WTC11 (cell line): ENCODE measurements at regions not wholly inside any gene's neighbourhood (a gene's known extent, or its start where the extent isn't known, plus 50 kb on each side); places are given as distances from the start of the nearest gene placed in this dataset.

ENCODE experiments used
- ATAC-seq: fragments of 200-7000 bp; cut with Tn5 transposase; 2 replicates; pipeline ENCODE4 v1.10.0; 2021; ENCODE audit warnings: mild to moderate bottlenecking, moderate library complexity
- CTCF ChIA-PET: fragments of 300-600 bp; sonication (Branson Sonifier 250); formaldehyde crosslinking; loops from one replicate; lab custom pipeline; 2021; ENCODE audit warnings: antibody characterized with exemption; lab: Charles Lee
- POLR2A ChIA-PET: fragments of 350-600 bp; sonication (Branson Sonifier 250); formaldehyde crosslinking; loops from one replicate; lab custom pipeline; 2021; ENCODE audit warnings: antibody characterized with exemption; lab: Charles Lee
- DNase-seq: peaks from one replicate; pipeline ENCODE4 v3.0.0; 2021; ENCODE audit warnings: low spot score
- H3K27ac Mint-ChIP-seq: 2 replicates; pipeline ENCODE4 v1.8.0; 2021; ENCODE audit warnings: mixed read lengths
- H3K27me3 Mint-ChIP-seq: 2 replicates; pipeline ENCODE4 v1.8.0; 2021; ENCODE audit warnings: low read depth, mild to moderate bottlenecking, moderate library complexity, mixed read lengths
- H3K36me3 Mint-ChIP-seq: 2 replicates; pipeline ENCODE4 v1.8.0; 2021; ENCODE audit warnings: mixed read lengths
- H3K4me1 Mint-ChIP-seq: 2 replicates; pipeline ENCODE4 v1.8.0; 2022; ENCODE audit warnings: mixed read lengths
- H3K4me3 Mint-ChIP-seq: 2 replicates; pipeline ENCODE4 v1.8.0; 2021; ENCODE audit warnings: mild to moderate bottlenecking, moderate library complexity, mixed read lengths
- H3K9me3 Mint-ChIP-seq: 2 replicates; pipeline ENCODE4 v1.8.0; 2021; ENCODE audit warnings: mixed read lengths
- CBFB ChIP-seq: sonication (generic); formaldehyde crosslinking; IDR thresholded peaks from 2 replicates; pipeline ENCODE4 v1.8.1; 2022; ENCODE audit warnings: mild to moderate bottlenecking, low read depth, missing genetic modification reagents
- ETV6 ChIP-seq: sonication (generic); formaldehyde crosslinking; IDR thresholded peaks from 2 replicates; pipeline ENCODE4 v1.8.1; 2022; ENCODE audit warnings: mild to moderate bottlenecking, missing genetic modification reagents
- FOXP1 ChIP-seq: sonication (generic); formaldehyde crosslinking; IDR thresholded peaks from 2 replicates; pipeline ENCODE4 v1.8.0; 2022; ENCODE audit warnings: missing genetic modification reagents, mild to moderate bottlenecking, moderate library complexity, borderline replicate concordance
- JAZF1 ChIP-seq: fragments of 250-450 bp; sonication (Bioruptor Pico); IDR thresholded peaks from 2 replicates; pipeline ENCODE4 v1.9.0; 2021; ENCODE audit warnings: moderate library complexity, mild to moderate bottlenecking, inconsistent platforms
- JUN ChIP-seq: sonication (generic); formaldehyde crosslinking; IDR thresholded peaks from 2 replicates; pipeline ENCODE4 v1.8.0; 2023; ENCODE audit warnings: mild to moderate bottlenecking, missing genetic modification reagents
- NR2C2 ChIP-seq: sonication (generic); formaldehyde crosslinking; IDR thresholded peaks from 2 replicates; pipeline ENCODE4 v1.8.0; 2022; ENCODE audit warnings: mild to moderate bottlenecking, missing genetic modification reagents
- PREB ChIP-seq: sonication (generic); formaldehyde crosslinking; IDR thresholded peaks from 2 replicates; pipeline ENCODE4 v1.8.1; 2022; ENCODE audit warnings: mild to moderate bottlenecking, missing genetic modification reagents, moderate library complexity, borderline replicate concordance
- RORB ChIP-seq: fragments of 250-450 bp; sonication (Bioruptor Pico); IDR thresholded peaks from 2 replicates; pipeline ENCODE4 v1.9.0; 2021; ENCODE audit warnings: mild to moderate bottlenecking
- STAT6 ChIP-seq: sonication (generic); formaldehyde crosslinking; conservative IDR thresholded peaks from 2 replicates; pipeline ENCODE4 v1.8.1; 2023; ENCODE audit warnings: mild to moderate bottlenecking, low read depth, missing genetic modification reagents, moderate library complexity
- ZBTB43 ChIP-seq: sonication (generic); formaldehyde crosslinking; IDR thresholded peaks from 2 replicates; pipeline ENCODE4 v1.8.1; 2023; ENCODE audit warnings: mild to moderate bottlenecking, missing genetic modification reagents
- ZNF281 ChIP-seq: sonication (generic); formaldehyde crosslinking; IDR thresholded peaks from 2 replicates; pipeline ENCODE4 v1.8.0; 2023; ENCODE audit warnings: mild to moderate bottlenecking, missing genetic modification reagents
- ZNF396 ChIP-seq: fragments of 250-450 bp; sonication (Bioruptor Pico); IDR thresholded peaks from 2 replicates; pipeline ENCODE4 v1.8.0; 2021; ENCODE audit warnings: mild to moderate bottlenecking, moderate library complexity, borderline replicate concordance
- ZNF416 ChIP-seq: fragments of 250-450 bp; sonication (Bioruptor Pico); IDR thresholded peaks from 2 replicates; pipeline ENCODE4 v1.9.0; 2021; ENCODE audit warnings: mild to moderate bottlenecking, inconsistent platforms
- TF ChIP-seq, protein P1 (sequence below): fragments of 250-450 bp; sonication (Bioruptor Pico); IDR thresholded peaks from 2 replicates; pipeline ENCODE4 v2.1.2; 2022; ENCODE audit warnings: mild to moderate bottlenecking, moderate library complexity
- TF ChIP-seq, protein P2 (sequence below): sonication (generic); formaldehyde crosslinking; IDR thresholded peaks from 2 replicates; pipeline ENCODE4 v1.8.0; 2023; ENCODE audit warnings: missing genetic modification reagents, mild to moderate bottlenecking, borderline replicate concordance
- TF ChIP-seq, protein P3 (sequence below): fragments of 200-600 bp; IDR thresholded peaks from 2 replicates; pipeline ENCODE4 v1.8.0; 2022; ENCODE audit warnings: antibody characterized with exemption

GRCh38 chr5:56587381-56588130 is 227.8 kb upstream of the MAP3K1 start (continued):
- TF ChIP-seq, protein P1, sequence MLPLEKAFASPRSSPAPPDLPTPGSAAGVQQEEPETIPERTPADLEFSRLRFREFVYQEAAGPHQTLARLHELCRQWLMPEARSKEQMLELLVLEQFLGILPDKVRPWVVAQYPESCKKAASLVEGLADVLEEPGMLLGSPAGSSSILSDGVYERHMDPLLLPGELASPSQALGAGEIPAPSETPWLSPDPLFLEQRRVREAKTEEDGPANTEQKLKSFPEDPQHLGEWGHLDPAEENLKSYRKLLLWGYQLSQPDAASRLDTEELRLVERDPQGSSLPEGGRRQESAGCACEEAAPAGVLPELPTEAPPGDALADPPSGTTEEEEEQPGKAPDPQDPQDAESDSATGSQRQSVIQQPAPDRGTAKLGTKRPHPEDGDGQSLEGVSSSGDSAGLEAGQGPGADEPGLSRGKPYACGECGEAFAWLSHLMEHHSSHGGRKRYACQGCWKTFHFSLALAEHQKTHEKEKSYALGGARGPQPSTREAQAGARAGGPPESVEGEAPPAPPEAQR (CRISPR knock-in tag): no peak
- TF ChIP-seq, protein P2, sequence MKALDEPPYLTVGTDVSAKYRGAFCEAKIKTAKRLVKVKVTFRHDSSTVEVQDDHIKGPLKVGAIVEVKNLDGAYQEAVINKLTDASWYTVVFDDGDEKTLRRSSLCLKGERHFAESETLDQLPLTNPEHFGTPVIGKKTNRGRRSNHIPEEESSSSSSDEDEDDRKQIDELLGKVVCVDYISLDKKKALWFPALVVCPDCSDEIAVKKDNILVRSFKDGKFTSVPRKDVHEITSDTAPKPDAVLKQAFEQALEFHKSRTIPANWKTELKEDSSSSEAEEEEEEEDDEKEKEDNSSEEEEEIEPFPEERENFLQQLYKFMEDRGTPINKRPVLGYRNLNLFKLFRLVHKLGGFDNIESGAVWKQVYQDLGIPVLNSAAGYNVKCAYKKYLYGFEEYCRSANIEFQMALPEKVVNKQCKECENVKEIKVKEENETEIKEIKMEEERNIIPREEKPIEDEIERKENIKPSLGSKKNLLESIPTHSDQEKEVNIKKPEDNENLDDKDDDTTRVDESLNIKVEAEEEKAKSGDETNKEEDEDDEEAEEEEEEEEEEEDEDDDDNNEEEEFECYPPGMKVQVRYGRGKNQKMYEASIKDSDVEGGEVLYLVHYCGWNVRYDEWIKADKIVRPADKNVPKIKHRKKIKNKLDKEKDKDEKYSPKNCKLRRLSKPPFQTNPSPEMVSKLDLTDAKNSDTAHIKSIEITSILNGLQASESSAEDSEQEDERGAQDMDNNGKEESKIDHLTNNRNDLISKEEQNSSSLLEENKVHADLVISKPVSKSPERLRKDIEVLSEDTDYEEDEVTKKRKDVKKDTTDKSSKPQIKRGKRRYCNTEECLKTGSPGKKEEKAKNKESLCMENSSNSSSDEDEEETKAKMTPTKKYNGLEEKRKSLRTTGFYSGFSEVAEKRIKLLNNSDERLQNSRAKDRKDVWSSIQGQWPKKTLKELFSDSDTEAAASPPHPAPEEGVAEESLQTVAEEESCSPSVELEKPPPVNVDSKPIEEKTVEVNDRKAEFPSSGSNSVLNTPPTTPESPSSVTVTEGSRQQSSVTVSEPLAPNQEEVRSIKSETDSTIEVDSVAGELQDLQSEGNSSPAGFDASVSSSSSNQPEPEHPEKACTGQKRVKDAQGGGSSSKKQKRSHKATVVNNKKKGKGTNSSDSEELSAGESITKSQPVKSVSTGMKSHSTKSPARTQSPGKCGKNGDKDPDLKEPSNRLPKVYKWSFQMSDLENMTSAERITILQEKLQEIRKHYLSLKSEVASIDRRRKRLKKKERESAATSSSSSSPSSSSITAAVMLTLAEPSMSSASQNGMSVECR (CRISPR knock-in tag): no peak
- TF ChIP-seq JAZF1 (CRISPR knock-in tag) (no peak), STAT6 (CRISPR knock-in tag) (no peak)

GRCh38 chr5:56585999-56586691 is 229.2 kb upstream of the MAP3K1 start:
- POLR2A ChIA-PET: no interaction called here
- peaks cover 7% of the 10 kb centered on the region for H3K4me1 Mint-ChIP-seq
- ATAC-seq (no peak), DNase-seq (no peak)
- H3K9me3 Mint-ChIP-seq: peaks cover 22% of the 10 kb centered on the region
- CTCF ChIA-PET: no interaction called here
- H3K27me3 Mint-ChIP-seq: peaks cover 2% of the 10 kb centered on the region; the same call in 1 of the 2 replicates
- no peak overlapping the region for H3K4me3 Mint-ChIP-seq
- H3K36me3 Mint-ChIP-seq: peaks cover 10% of the 10 kb centered on the region
- no peak overlapping the region for H3K27ac Mint-ChIP-seq
- TF ChIP-seq FOXP1: no peak
- TF ChIP-seq RORB (CRISPR knock-in tag): no peak
- TF ChIP-seq CBFB (CRISPR knock-in tag): no peak
- TF ChIP-seq, protein P1 (CRISPR knock-in tag): no peak
- TF ChIP-seq ZBTB43 (CRISPR knock-in tag): no peak
- no peak for TF ChIP-seq ETV6 (CRISPR knock-in tag)
- TF ChIP-seq ZNF416 (CRISPR knock-in tag): no peak
- no peak for TF ChIP-seq JUN (CRISPR knock-in tag)
- no peak for TF ChIP-seq NR2C2 (CRISPR knock-in tag)
- TF ChIP-seq ZNF281 (CRISPR knock-in tag): no peak
- no peak for TF ChIP-seq JAZF1 (CRISPR knock-in tag)
- no peak for TF ChIP-seq ZNF396
- no peak for TF ChIP-seq PREB (CRISPR knock-in tag)
- TF ChIP-seq, protein P3, sequence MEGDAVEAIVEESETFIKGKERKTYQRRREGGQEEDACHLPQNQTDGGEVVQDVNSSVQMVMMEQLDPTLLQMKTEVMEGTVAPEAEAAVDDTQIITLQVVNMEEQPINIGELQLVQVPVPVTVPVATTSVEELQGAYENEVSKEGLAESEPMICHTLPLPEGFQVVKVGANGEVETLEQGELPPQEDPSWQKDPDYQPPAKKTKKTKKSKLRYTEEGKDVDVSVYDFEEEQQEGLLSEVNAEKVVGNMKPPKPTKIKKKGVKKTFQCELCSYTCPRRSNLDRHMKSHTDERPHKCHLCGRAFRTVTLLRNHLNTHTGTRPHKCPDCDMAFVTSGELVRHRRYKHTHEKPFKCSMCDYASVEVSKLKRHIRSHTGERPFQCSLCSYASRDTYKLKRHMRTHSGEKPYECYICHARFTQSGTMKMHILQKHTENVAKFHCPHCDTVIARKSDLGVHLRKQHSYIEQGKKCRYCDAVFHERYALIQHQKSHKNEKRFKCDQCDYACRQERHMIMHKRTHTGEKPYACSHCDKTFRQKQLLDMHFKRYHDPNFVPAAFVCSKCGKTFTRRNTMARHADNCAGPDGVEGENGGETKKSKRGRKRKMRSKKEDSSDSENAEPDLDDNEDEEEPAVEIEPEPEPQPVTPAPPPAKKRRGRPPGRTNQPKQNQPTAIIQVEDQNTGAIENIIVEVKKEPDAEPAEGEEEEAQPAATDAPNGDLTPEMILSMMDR: no peak
